Right lobe of liver (tissue), 4 donors: ENCODE measurements at regions not wholly inside any gene's neighbourhood (a gene's known extent, or its start where the extent isn't known, plus 50 kb on each side); places are given as distances from the start of the nearest gene placed in this dataset.

Experiments used
- CTCF ChIP-seq, 4 donors: fragments of 200-600 bp in 3 of 4; fragments of 450-650 bp in 1 of 4; IDR thresholded peaks; one replicate each; pipeline versions ENCODE4 v1.5.1 to v1.8.0; 2016 to 2022; ENCODE audit warnings: antibody characterized with exemption in 4 of 4, mild to moderate bottlenecking in 2 of 4
- POLR2A ChIP-seq: fragments of 450-650 bp; IDR thresholded peaks from one replicate; pipeline ENCODE4 v1.6.1; 2017; ENCODE audit warnings: antibody characterized with exemption, mild to moderate bottlenecking
- donor health status: DM: no; HTN: no; CAD: no.
- donor health status: DM: no; HTN: no; CAD: no.
- donor health status: DM: no; HTN: yes; CAD: no.

GRCh38 chr20:63082939-63083735 is 76.4 kb upstream of the BHLHE23 start:
- TF ChIP-seq CTCF (IDR thresholded peaks at IDR 0.05) (no peak), POLR2A (no peak)
